Germinal center (tissue), 1 donor: ENCODE measurements at regions not wholly inside any gene's neighbourhood (a gene's known extent, or its start where the extent isn't known, plus 50 kb on each side); places are given as distances from the start of the nearest gene placed in this dataset.

Experiments used
- DNase-seq: peaks from one replicate; pipeline ENCODE4 v3.0.0; 2012; ENCODE audit warnings: mixed read lengths, low spot score

- DNase-seq: no peak
Measured at GRCh38 chr11:114758627-114759026, 80.3 kb downstream of the NXPE2 start.

GRCh38 chr11:114762408-114762807, 84.1 kb downstream of the NXPE2 start:
- no peak for DNase-seq

- no peak for DNase-seq
Measured at GRCh38 chr11:114764563-114764962, 86.2 kb downstream of the NXPE2 start.

- DNase-seq: no peak
Measured at GRCh38 chr11:114771172-114771571, 92.8 kb downstream of the NXPE2 start.

GRCh38 chr11:114773541-114774338, 95.4 kb downstream of the NXPE2 start:
- no peak for DNase-seq

- no peak for DNase-seq
Measured at GRCh38 chr11:114774599-114775361, 96.5 kb downstream of the NXPE2 start.

GRCh38 chr11:114775875-114776621, 97.7 kb downstream of the NXPE2 start:
- DNase-seq: no peak

- DNase-seq: no peak
Measured at GRCh38 chr11:114776956-114777355, 98.6 kb downstream of the NXPE2 start.

GRCh38 chr11:114779189-114779588, 100.9 kb downstream of the NXPE2 start:
- no peak for DNase-seq

GRCh38 chr11:114782650-114783310, 104.5 kb downstream of the NXPE2 start:
- no peak for DNase-seq

GRCh38 chr11:114783805-114784204, 105.5 kb downstream of the NXPE2 start:
- no peak for DNase-seq

GRCh38 chr11:114784216-114784615, 105.9 kb downstream of the NXPE2 start:
- DNase-seq: no peak

GRCh38 chr11:114784891-114785290, 106.6 kb downstream of the NXPE2 start:
- DNase-seq: no peak

- DNase-seq: no peak
Measured at GRCh38 chr11:114785820-114786219, 107.5 kb downstream of the NXPE2 start.

GRCh38 chr11:114787126-114787525, 108.8 kb downstream of the NXPE2 start:
- DNase-seq: no peak

- no peak for DNase-seq
Measured at GRCh38 chr11:114790910-114791309, 112.6 kb downstream of the NXPE2 start.

- DNase-seq: no peak
Measured at GRCh38 chr11:114794048-114794684, 115.8 kb downstream of the NXPE2 start.

- DNase-seq: no peak
Measured at GRCh38 chr11:114796954-114797721, 118.8 kb downstream of the NXPE2 start.

GRCh38 chr11:114799476-114799875, 121.1 kb downstream of the NXPE2 start:
- no peak for DNase-seq

- no peak for DNase-seq
Measured at GRCh38 chr11:114801773-114802172, 123.4 kb downstream of the NXPE2 start.

GRCh38 chr11:114802878-114803277, 124.6 kb downstream of the NXPE2 start:
- DNase-seq: no peak
